ENCODE measurements at regions not wholly inside any gene's neighbourhood (a gene's known extent, or its start where the extent isn't known, plus 50 kb on each side); places are given as distances from the start of the nearest gene placed in this dataset.

GRCh38 chr4:33013282-33013681 lies 2293.1 kb downstream of the PCDH7 start (continued):
- TF ChIP-seq CBX3 (IDR thresholded peaks at IDR 0.05; ENCODE audit: low read depth), result no peak
- no peak for TF ChIP-seq YY1 (IDR thresholded peaks at IDR 0.05; ENCODE audit: extremely low read depth, insufficient replicate concordance, low read depth, low read length)
- TF ChIP-seq EZH2 (IDR thresholded peaks at IDR 0.05), result no peak

GRCh38 chr4:33025236-33025635 lies 2305.1 kb downstream of the PCDH7 start:
- Histone ChIP-seq H3K4me3 (replicated peaks in 1 of 2; ENCODE audit: low read depth in 1 of 2, low read length in 2 of 2) (no peak overlapping the region), H3K9me3 (ENCODE audit: control insufficient read depth in 1 of 2, insufficient read depth in 1 of 2, low read depth in 1 of 2, low read length in 2 of 2) (no peaks in the 10 kb centered on the region), H2AFZ (ENCODE audit: low read depth, low read length, poor library complexity, severe bottlenecking) (no peak overlapping the region), H4K20me1 (ENCODE audit: insufficient read depth) (no peaks in the 10 kb centered on the region), H3K27ac (ENCODE audit: low read depth, low read length) (no peak overlapping the region), H3K27me3 (ENCODE audit: insufficient read depth, low read length) (no peaks in the 10 kb centered on the region), H3K4me1 (ENCODE audit: control insufficient read depth in 1 of 2, insufficient read depth in 2 of 2, low read length in 2 of 2) (no peaks in the 10 kb centered on the region), H3K36me3 (ENCODE audit: control insufficient read depth in 1 of 2, insufficient read depth in 2 of 2, low read length in 2 of 2) (no peaks in the 10 kb centered on the region), H3K9me2 (ENCODE audit: insufficient read depth) (no peaks in the 10 kb centered on the region), H3K4me2 (ENCODE audit: low read length) (no peak overlapping the region), H3K79me2 (ENCODE audit: insufficient read depth, low read length) (no peaks in the 10 kb centered on the region), H3K9ac (ENCODE audit: low read length) (no peak overlapping the region)
- DNase-seq (ENCODE audit: low read depth, low spot score) (no peak), ATAC-seq (no peak)
- POLR2A ChIA-PET, result no interaction called here
- no TSS peak for BruUV-seq (replicated peaks)
- CTCF ChIA-PET, result no interaction called here
- RAD21 ChIA-PET (ENCODE audit: low non-redundant PET in 1 of 2, low total read pairs in 2 of 2, uncharacterized antibody in 2 of 2, unreplicated experiment in 2 of 2), result no interaction called here
- intact Hi-C loops (cut with micrococcal nuclease), result no loop called here
- TF ChIP-seq EZH2phosphoT487 (IDR thresholded peaks at IDR 0.05; ENCODE audit: borderline replicate concordance) (no peak), EZH2 (IDR thresholded peaks at IDR 0.05) (no peak), CEBPB (IDR thresholded peaks at IDR 0.05; ENCODE audit: low read depth) (no peak), CTCF (IDR thresholded peaks at IDR 0.05 in 2 of 3, conservative IDR thresholded peaks at IDR 0.05 in 1 of 3; ENCODE audit: borderline replicate concordance in 1 of 3, insufficient read depth in 1 of 3, low read depth in 2 of 3, low read length in 2 of 3) (no peak), JUND (IDR thresholded peaks at IDR 0.05) (no peak), ZBTB33 (IDR thresholded peaks at IDR 0.05; ENCODE audit: extremely low read depth, insufficient replicate concordance, low read length) (no peak), RAD21 (IDR thresholded peaks at IDR 0.05; ENCODE audit: low read depth) (no peak), REST (IDR thresholded peaks at IDR 0.05; ENCODE audit: low read depth) (no peak), YY1 (IDR thresholded peaks at IDR 0.05; ENCODE audit: extremely low read depth, insufficient replicate concordance, low read depth, low read length) (no peak), SIN3A (IDR thresholded peaks at IDR 0.05; ENCODE audit: low read depth) (no peak)

Data from HCT116 (cell line).